ENCODE measurements at regions not wholly inside any gene's neighbourhood (a gene's known extent, or its start where the extent isn't known, plus 50 kb on each side); places are given as distances from the start of the nearest gene placed in this dataset.

DNA sequence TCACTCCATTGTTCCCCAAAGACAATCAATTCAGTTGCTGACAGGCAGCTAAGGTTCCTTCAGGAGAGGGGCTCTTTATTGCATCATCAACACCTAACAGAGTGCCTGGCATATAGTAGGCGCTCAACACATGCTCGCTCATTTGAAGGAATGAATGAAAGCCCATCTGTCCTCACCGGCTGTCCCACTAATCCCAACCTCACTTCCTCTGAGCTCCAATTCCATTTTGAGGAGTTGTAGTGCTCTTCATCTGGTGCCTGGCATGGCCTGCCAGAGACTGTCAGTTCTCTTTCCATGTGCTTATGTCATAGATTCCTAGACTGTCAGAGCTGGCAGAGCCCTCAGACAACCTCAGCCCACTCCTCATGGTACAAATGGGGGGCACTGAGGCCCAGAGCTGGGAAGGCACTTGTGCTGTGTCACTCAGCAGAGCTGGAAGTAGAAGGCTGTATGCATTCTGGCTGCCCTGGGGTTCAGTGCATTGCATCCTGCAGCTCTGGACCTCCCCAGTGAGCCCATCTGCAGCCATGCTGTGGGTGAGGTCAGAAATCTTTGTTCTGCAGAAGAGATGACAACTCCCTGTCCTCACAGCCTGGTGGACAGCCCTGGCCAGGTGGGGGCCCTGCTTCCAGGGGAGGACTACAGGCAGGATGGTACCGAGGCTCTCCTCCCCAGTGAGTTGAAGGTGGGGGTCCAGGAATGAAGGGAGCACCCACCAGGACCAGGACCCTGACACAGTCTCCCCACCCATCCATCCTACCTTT is 134.9 kb upstream of the PJA1 start:
- H4K20me1 ChIP-seq (ENCODE audit: insufficient read depth, low read length), result no peaks in the 10 kb centered on the region
- no peaks in the 10 kb centered on the region for H3K9me3 ChIP-seq (ENCODE audit: insufficient read depth, low read length, severe bottlenecking)
- H2AFZ ChIP-seq (ENCODE audit: low read depth, low read length), result no peak overlapping the region
- no peak overlapping the region for H3K9ac ChIP-seq (ENCODE audit: low read depth, low read length)
- H3K36me3 ChIP-seq (ENCODE audit: insufficient read depth, low read length), result no peaks in the 10 kb centered on the region
- H3K27me3 ChIP-seq (ENCODE audit: insufficient read depth, low read length, poor library complexity), result no peaks in the 10 kb centered on the region
- H3K4me2 ChIP-seq (ENCODE audit: insufficient read depth, low read length), result no peak overlapping the region
- no peaks in the 10 kb centered on the region for H3K79me2 ChIP-seq (ENCODE audit: insufficient read depth, low read length)
- ATAC-seq (ENCODE audit: insufficient read depth, low read depth), result no peak
- no peak overlapping the region for H3K4me3 ChIP-seq (ENCODE audit: low read depth in 1 of 2, low read length in 2 of 2)
- no peaks in the 10 kb centered on the region for H3K4me1 ChIP-seq (ENCODE audit: insufficient read depth, low read length)
- no peak for DNase-seq
- TF ChIP-seq, protein P1, sequence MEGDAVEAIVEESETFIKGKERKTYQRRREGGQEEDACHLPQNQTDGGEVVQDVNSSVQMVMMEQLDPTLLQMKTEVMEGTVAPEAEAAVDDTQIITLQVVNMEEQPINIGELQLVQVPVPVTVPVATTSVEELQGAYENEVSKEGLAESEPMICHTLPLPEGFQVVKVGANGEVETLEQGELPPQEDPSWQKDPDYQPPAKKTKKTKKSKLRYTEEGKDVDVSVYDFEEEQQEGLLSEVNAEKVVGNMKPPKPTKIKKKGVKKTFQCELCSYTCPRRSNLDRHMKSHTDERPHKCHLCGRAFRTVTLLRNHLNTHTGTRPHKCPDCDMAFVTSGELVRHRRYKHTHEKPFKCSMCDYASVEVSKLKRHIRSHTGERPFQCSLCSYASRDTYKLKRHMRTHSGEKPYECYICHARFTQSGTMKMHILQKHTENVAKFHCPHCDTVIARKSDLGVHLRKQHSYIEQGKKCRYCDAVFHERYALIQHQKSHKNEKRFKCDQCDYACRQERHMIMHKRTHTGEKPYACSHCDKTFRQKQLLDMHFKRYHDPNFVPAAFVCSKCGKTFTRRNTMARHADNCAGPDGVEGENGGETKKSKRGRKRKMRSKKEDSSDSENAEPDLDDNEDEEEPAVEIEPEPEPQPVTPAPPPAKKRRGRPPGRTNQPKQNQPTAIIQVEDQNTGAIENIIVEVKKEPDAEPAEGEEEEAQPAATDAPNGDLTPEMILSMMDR (IDR thresholded peaks at IDR 0.05; ENCODE audit: borderline replicate concordance, extremely low read depth, low read length, poor library complexity, severe bottlenecking), result no peak
- TF ChIP-seq EZH2 (IDR thresholded peaks at IDR 0.05; ENCODE audit: borderline replicate concordance, low read depth, low read length, severe bottlenecking), result no peak
- H3K27ac ChIP-seq (ENCODE audit: low read length), result no peak overlapping the region

DNA sequence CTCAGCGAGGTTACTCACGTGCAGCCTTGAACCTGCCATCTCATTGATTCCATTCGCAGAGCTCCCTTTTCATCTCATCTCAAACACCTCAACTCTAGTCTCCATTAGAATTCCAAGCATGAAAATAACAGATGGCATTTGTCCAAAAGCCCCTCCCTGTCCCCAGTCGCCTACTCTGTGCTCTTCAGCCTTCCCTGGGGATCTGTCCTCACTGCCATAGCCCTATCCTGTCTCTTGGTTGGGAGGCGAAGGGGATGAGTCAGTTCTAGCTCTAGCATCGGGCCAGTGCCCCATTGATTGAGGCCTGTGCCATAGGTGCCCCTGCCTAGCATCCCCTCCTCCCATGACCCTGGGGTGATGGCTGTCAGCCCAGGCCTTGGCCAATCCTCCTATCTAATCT is 134.0 kb upstream of the PJA1 start:
- ATAC-seq (ENCODE audit: insufficient read depth, low read depth) (no peak), DNase-seq (no peak)
- H3K36me3 ChIP-seq (ENCODE audit: insufficient read depth, low read length), result no peaks in the 10 kb centered on the region
- no peaks in the 10 kb centered on the region for H3K27me3 ChIP-seq (ENCODE audit: insufficient read depth, low read length, poor library complexity)
- H4K20me1 ChIP-seq (ENCODE audit: insufficient read depth, low read length), result no peaks in the 10 kb centered on the region
- no peak overlapping the region for H3K27ac ChIP-seq (ENCODE audit: low read length)
- H3K4me1 ChIP-seq (ENCODE audit: insufficient read depth, low read length), result no peaks in the 10 kb centered on the region
- H3K9me3 ChIP-seq (ENCODE audit: insufficient read depth, low read length, severe bottlenecking), result no peaks in the 10 kb centered on the region
- no peaks in the 10 kb centered on the region for H3K79me2 ChIP-seq (ENCODE audit: insufficient read depth, low read length)
- H3K4me3 ChIP-seq (ENCODE audit: low read depth in 1 of 2, low read length in 2 of 2), result no peak overlapping the region
- H2AFZ ChIP-seq (ENCODE audit: low read depth, low read length), result no peak overlapping the region
- no peak overlapping the region for H3K4me2 ChIP-seq (ENCODE audit: insufficient read depth, low read length)
- no peak overlapping the region for H3K9ac ChIP-seq (ENCODE audit: low read depth, low read length)
- TF ChIP-seq, protein P1 (IDR thresholded peaks at IDR 0.05; ENCODE audit: borderline replicate concordance, extremely low read depth, low read length, poor library complexity, severe bottlenecking), result no peak
- TF ChIP-seq EZH2 (IDR thresholded peaks at IDR 0.05; ENCODE audit: borderline replicate concordance, low read depth, low read length, severe bottlenecking), result no peak

DNA sequence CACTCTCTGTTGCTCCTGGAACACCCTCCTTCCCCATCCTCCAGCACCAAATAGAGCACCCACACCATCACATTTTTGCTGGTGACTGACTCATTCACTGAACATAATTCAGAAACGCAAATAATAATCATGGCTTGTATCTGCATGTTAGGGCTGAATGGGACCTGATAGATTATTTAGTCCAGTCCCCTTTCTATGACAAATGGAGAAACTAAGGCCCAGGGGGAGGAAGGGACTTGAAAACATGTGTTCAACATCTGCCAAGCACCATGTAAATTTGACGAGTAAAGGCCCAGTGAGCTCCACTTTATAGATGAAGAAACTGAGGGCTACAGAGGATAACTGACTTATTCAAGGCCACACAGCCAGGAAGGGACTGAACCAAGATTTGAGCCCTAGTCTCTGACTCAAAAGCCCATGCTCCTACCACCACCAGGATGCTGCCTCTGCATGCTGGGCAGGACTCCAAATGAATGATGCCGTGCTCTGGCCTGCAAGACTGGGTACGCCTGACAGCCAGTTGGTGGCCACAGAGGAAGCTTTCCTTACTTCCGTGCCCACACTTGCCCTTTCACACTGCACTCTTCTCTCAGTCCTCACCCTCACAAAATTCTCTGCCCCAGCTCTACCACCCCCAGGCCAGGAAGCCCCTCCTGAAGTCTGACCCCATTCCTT is 133.3 kb upstream of the PJA1 start:
- no peak overlapping the region for H3K4me3 ChIP-seq (ENCODE audit: low read depth in 1 of 2, low read length in 2 of 2)
- no peak overlapping the region for H3K9ac ChIP-seq (ENCODE audit: low read depth, low read length)
- H3K27ac ChIP-seq (ENCODE audit: low read length), result no peak overlapping the region
- H3K79me2 ChIP-seq (ENCODE audit: insufficient read depth, low read length), result no peaks in the 10 kb centered on the region
- TF ChIP-seq, protein P1 (IDR thresholded peaks at IDR 0.05; ENCODE audit: borderline replicate concordance, extremely low read depth, low read length, poor library complexity, severe bottlenecking), result no peak
- TF ChIP-seq EZH2 (IDR thresholded peaks at IDR 0.05; ENCODE audit: borderline replicate concordance, low read depth, low read length, severe bottlenecking), result no peak
- no peak overlapping the region for H2AFZ ChIP-seq (ENCODE audit: low read depth, low read length)
- H3K36me3 ChIP-seq (ENCODE audit: insufficient read depth, low read length), result no peaks in the 10 kb centered on the region
- H3K4me1 ChIP-seq (ENCODE audit: insufficient read depth, low read length), result no peaks in the 10 kb centered on the region
- H4K20me1 ChIP-seq (ENCODE audit: insufficient read depth, low read length), result no peaks in the 10 kb centered on the region
- H3K27me3 ChIP-seq (ENCODE audit: insufficient read depth, low read length, poor library complexity), result no peaks in the 10 kb centered on the region
- DNase-seq (no peak), ATAC-seq (ENCODE audit: insufficient read depth, low read depth) (no peak)
- H3K9me3 ChIP-seq (ENCODE audit: insufficient read depth, low read length, severe bottlenecking), result no peaks in the 10 kb centered on the region
- H3K4me2 ChIP-seq (ENCODE audit: insufficient read depth, low read length), result no peak overlapping the region
